ENCODE measurements at regions not wholly inside any gene's neighbourhood (a gene's known extent, or its start where the extent isn't known, plus 50 kb on each side); places are given as distances from the start of the nearest gene placed in this dataset.

GRCh38 chr20:52469128-52469527 lies 277.5 kb upstream of the ZFP64 start:
- DNase-seq (ENCODE audit: low spot score) = no peak
- no peak overlapping the region for H3K27ac ChIP-seq
- no peak overlapping the region for H3K4me3 ChIP-seq
- TF ChIP-seq CTCF (IDR thresholded peaks at IDR 0.05) = no peak

DNA sequence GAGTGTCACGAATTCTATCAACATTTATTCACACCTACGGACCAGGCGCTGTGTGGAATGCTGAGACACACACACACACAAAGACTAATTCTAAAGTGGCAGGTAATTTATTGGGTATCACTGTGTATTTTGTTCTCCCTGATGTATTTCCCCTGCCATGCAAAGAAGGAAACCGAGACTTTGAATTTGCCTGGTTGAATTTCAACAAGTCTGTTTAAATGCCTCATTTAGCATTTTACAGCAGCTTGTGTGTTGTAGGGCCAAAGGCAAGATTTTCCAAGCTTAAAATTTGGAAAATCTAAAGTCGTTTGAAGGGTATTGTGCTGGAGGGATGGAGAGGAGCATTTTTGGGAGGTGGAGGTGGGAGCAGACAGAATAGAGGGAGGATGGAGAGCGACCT lies 274.4 kb upstream of the ZFP64 start:
- no peak overlapping the region for H3K4me3 ChIP-seq
- TF ChIP-seq CTCF (IDR thresholded peaks at IDR 0.05) = no peak
- DNase-seq (ENCODE audit: low spot score) = no peak
- H3K27ac ChIP-seq = no peak overlapping the region

DNA sequence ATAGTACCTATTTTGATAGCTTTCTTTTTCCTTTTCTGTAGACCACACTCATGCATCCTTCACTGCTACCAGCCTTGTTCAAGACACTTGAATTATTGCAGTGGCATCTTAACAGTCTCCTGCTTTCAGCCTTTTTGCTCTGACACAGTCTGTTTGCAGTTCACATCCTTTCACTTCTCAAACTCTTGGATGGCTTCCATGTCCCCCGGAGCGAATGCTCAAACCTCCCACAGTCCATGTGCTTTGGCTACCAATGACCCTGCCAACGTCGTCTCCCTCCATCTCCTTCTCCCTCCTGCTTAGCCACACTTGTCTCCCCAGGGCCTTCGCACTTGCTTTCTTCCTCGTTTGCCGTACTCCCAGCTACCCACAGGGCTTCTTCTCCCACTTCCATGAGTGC lies 270.0 kb upstream of the ZFP64 start:
- H3K27ac ChIP-seq = no peak overlapping the region
- H3K4me3 ChIP-seq = no peak overlapping the region
- TF ChIP-seq CTCF (IDR thresholded peaks at IDR 0.05) = no peak
- DNase-seq (ENCODE audit: low spot score) = no peak

GRCh38 chr20:52459150-52459549 lies 267.6 kb upstream of the ZFP64 start:
- Histone ChIP-seq H3K4me3 (no peak overlapping the region), H3K27ac (no peak overlapping the region)
- TF ChIP-seq CTCF (IDR thresholded peaks at IDR 0.05) = no peak
- no peak for DNase-seq (ENCODE audit: low spot score)

DNA sequence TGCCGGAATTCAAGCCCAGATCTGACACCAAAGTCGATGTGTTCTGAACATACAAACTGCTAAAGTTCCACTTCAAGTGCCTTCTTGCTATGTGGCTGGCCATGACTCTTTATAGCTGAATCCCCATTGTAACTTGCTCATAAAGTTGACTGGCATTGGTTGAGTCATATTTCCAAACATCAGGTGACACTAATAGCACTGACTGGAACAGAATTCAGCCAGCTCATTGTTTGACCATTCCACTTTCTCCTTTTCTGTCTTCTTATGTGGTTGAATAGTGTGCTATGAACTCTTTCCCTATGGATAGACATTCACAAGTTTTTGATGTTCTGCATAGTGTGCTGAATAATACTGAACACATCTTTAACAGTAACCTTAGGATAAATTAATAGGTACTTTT lies 266.2 kb upstream of the ZFP64 start:
- Histone ChIP-seq H3K4me3 (no peak overlapping the region), H3K27ac (no peak overlapping the region)
- no peak for TF ChIP-seq CTCF (IDR thresholded peaks at IDR 0.05)
- DNase-seq (ENCODE audit: low spot score) = no peak

- Histone ChIP-seq H3K4me3 (no peak overlapping the region), H3K27ac (no peak overlapping the region)
- no peak for TF ChIP-seq CTCF (IDR thresholded peaks at IDR 0.05)
- DNase-seq (ENCODE audit: low spot score) = no peak
These were observed 263.1 kb upstream of the ZFP64 start for GRCh38 chr20:52454660-52455059.

GRCh38 chr20:52448513-52449232 lies 257.1 kb upstream of the ZFP64 start:
- TF ChIP-seq CTCF (IDR thresholded peaks at IDR 0.05) = no peak
- DNase-seq (ENCODE audit: low spot score) = no peak
- H3K4me3 ChIP-seq = no peak overlapping the region
- no peak overlapping the region for H3K27ac ChIP-seq

Measured in coronary artery (tissue), 2 donors.